CD4-positive, alpha-beta T cell (primary cell): ENCODE measurements at regions not wholly inside any gene's neighbourhood (a gene's known extent, or its start where the extent isn't known, plus 50 kb on each side); places are given as distances from the start of the nearest gene placed in this dataset.

Experiments
- ATAC-seq: fragments of 200-7000 bp; cut with Tn5 transposase; one replicate; pipeline ENCODE4 v1.10.0; 2022; ENCODE audit warnings: mild to moderate bottlenecking; ENCODE audit not compliant: poor library complexity
- CTCF ChIA-PET: fragments of 350-600 bp; sonication (Branson Sonifier 250); formaldehyde crosslinking; loops from one replicate; lab custom pipeline; 2021; ENCODE audit warnings: antibody characterized with exemption, inconsistent platforms; lab: Charles Lee
- POLR2A ChIA-PET: fragments of 350-600 bp; sonication (Branson Sonifier 250); formaldehyde crosslinking; loops from one replicate; lab custom pipeline; 2021; ENCODE audit warnings: antibody characterized with exemption, inconsistent platforms; lab: Charles Lee
- DNase-seq, 14 experiments: peaks; one replicate each; pipeline ENCODE4 v3.0.0-alpha.2; 2013 to 2020; ENCODE audit warnings: mixed read lengths in 2 of 14
- H3K27ac ChIP-seq, 2 donors: one replicate each; pipeline versions ENCODE4 v1.5.1 to v1.7.0; 2013; ENCODE audit warnings: low read length in 2 of 2, low read depth in 1 of 2, mild to moderate bottlenecking in 1 of 2
- H3K27me3 ChIP-seq, 2 experiments: 1 replicate in 1 of 2; 2 replicates in 1 of 2; pipeline versions ENCODE4 v1.6.1 to v1.7.0; 2013; ENCODE audit warnings: low read length in 2 of 2, control low read depth in 1 of 2, mild to moderate bottlenecking in 1 of 2, moderate library complexity in 1 of 2; ENCODE audit not compliant: insufficient read depth in 2 of 2, control insufficient read depth in 1 of 2
- H3K36me3 ChIP-seq: one replicate; pipeline ENCODE4 v1.6.1; 2013; ENCODE audit warnings: low read length, control low read depth; ENCODE audit not compliant: insufficient read depth
- H3K4me1 ChIP-seq: one replicate; pipeline ENCODE4 v1.6.1; 2013; ENCODE audit warnings: low read length, control low read depth; ENCODE audit not compliant: insufficient read depth
- H3K4me3 ChIP-seq: one replicate; pipeline ENCODE4 v1.5.1; 2013; ENCODE audit warnings: mild to moderate bottlenecking, low read length, moderate library complexity
- H3K9me3 ChIP-seq, 2 experiments: 1 replicate in 1 of 2; 2 replicates in 1 of 2; pipeline versions ENCODE4 v1.6.1 to v1.7.0; 2013; ENCODE audit warnings: low read length in 2 of 2, mild to moderate bottlenecking in 2 of 2, control low read depth in 1 of 2, moderate library complexity in 1 of 2; ENCODE audit not compliant: control insufficient read depth in 1 of 2, insufficient read depth in 1 of 2
- H3K27ac Mint-ChIP-seq: one replicate; pipeline ENCODE4 v1.8.0; 2020; ENCODE audit warnings: mixed read lengths
- H3K27me3 Mint-ChIP-seq: one replicate; pipeline ENCODE4 v1.8.0; 2021; ENCODE audit warnings: mixed read lengths
- H3K36me3 Mint-ChIP-seq: one replicate; pipeline ENCODE4 v1.8.0; 2021; ENCODE audit warnings: low read depth, mixed read lengths
- H3K4me1 Mint-ChIP-seq: one replicate; pipeline ENCODE4 v1.8.0; 2021; ENCODE audit warnings: low read depth, mixed read lengths
- H3K4me3 Mint-ChIP-seq: one replicate; pipeline ENCODE4 v1.8.0; 2020; ENCODE audit warnings: mild to moderate bottlenecking, mixed read lengths
- H3K9me3 Mint-ChIP-seq: one replicate; pipeline ENCODE4 v1.8.0; 2020; ENCODE audit warnings: mixed read lengths
- intact Hi-C, 2 experiments: fragments of 100-400 bp; cut with DNase I in 1 of 2; cut with micrococcal nuclease in 1 of 2; formaldehyde crosslinking; loops; one replicate each; pipeline versions ENCODE4 v1.15.1 to v1.9.0; 2023 to 2025; cut with DNase I, micrococcal nuclease
- TF ChIP-seq, protein P1 (sequence below): fragments of 200-600 bp; IDR thresholded peaks from one replicate; pipeline ENCODE4 v1.8.0; 2022; ENCODE audit warnings: antibody characterized with exemption, mild to moderate bottlenecking

DNA sequence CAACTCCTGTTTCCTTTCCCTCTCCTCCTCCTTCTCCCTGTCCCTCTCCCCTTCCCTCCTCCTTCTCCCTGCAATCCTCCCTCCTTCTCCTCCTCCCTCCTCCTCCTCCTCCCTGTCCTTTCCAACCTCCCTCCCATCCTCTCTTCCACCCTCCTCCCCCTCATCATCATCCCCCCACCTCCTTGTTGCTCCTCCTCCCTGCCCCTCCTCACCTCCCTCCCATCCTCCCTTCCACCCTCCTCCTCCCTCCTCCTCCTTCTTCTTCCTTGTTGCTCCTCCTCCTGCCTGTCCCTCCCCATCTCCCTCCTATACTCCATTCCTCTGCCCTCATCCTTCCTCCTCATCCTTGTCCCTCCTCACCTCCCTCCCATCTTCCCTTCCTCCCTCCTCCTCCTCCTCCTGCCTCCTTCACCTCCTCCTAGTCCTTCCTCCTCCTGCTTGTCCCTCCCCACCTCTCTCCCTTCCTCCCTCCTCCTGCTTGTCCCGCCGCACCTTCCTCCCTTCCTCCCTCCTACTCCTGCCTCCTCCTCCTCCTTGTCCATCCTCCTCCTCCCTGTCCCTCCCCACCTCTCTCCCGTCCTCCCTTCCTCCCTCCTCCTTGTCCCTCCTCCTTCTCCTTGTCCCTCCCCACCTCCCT lies 222.5 kb downstream of the IRF8 start:
- Histone ChIP-seq H3K27ac (no peak overlapping the region), H3K4me3 (no peak overlapping the region), H3K36me3 (no peaks in the 10 kb centered on the region), H3K4me1 (no peaks in the 10 kb centered on the region), H3K9me3 (no peaks in the 10 kb centered on the region), H3K27me3 (peaks cover 11 to 23% of the 10 kb centered on the region in 2 experiments)
- Mint-ChIP-seq H3K36me3 (no peaks in the 10 kb centered on the region), H3K27me3 (peaks cover 24% of the 10 kb centered on the region), H3K27ac (no peak overlapping the region), H3K4me3 (no peak overlapping the region), H3K9me3 (no peaks in the 10 kb centered on the region), H3K4me1 (no peaks in the 10 kb centered on the region)
- no peak for ATAC-seq
- TF ChIP-seq, protein P1, sequence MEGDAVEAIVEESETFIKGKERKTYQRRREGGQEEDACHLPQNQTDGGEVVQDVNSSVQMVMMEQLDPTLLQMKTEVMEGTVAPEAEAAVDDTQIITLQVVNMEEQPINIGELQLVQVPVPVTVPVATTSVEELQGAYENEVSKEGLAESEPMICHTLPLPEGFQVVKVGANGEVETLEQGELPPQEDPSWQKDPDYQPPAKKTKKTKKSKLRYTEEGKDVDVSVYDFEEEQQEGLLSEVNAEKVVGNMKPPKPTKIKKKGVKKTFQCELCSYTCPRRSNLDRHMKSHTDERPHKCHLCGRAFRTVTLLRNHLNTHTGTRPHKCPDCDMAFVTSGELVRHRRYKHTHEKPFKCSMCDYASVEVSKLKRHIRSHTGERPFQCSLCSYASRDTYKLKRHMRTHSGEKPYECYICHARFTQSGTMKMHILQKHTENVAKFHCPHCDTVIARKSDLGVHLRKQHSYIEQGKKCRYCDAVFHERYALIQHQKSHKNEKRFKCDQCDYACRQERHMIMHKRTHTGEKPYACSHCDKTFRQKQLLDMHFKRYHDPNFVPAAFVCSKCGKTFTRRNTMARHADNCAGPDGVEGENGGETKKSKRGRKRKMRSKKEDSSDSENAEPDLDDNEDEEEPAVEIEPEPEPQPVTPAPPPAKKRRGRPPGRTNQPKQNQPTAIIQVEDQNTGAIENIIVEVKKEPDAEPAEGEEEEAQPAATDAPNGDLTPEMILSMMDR: no peak
- intact Hi-C loops: no loop called here
- CTCF ChIA-PET: no interaction called here
- POLR2A ChIA-PET: no interaction called here
- DNase-seq: no peak

DNA sequence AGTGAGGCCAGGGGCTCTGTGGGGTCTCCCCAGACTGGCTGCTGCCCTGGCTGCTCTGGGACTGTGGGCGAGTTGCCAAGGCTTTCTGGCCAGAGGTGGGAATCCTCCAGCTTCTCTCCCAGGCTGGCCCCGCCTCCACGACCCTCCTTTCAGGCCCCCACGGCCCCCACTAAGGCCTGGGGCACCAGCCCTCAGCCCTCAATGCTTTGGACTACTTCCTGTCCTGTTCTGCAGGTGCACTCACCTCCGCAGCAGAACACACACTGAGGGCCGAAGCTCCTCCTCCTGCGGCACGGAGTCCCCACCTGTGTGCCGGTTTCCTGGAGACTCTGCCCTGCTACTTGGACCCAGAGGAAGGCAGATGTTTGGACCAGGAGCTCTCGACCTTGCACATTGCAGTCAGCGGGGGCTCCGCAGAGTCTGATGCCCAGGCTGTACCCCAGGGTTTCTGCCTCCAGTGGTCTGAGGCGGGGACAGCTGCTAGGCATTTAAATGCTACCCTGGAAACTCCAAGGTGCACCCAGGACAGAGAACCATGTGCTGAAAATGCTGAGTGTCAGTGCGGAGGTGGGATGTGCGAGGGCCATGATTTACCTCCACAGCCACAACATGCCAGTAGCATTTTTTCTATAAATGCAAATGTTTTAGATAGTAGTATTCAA lies 223.8 kb downstream of the IRF8 start:
- CTCF ChIA-PET: no interaction called here
- Mint-ChIP-seq H3K27ac (no peak overlapping the region), H3K36me3 (no peaks in the 10 kb centered on the region), H3K4me3 (no peak overlapping the region), H3K27me3 (peaks cover 24% of the 10 kb centered on the region), H3K9me3 (no peaks in the 10 kb centered on the region), H3K4me1 (no peaks in the 10 kb centered on the region)
- H3K27ac ChIP-seq: no peak overlapping the region
- peaks cover 11 to 23% of the 10 kb centered on the region in 2 experiments for H3K27me3 ChIP-seq
- TF ChIP-seq, protein P1: no peak
- no peaks in the 10 kb centered on the region for H3K9me3 ChIP-seq
- intact Hi-C loops: no loop called here
- H3K36me3 ChIP-seq: no peaks in the 10 kb centered on the region
- no peaks in the 10 kb centered on the region for H3K4me1 ChIP-seq
- POLR2A ChIA-PET: no interaction called here
- no peak for ATAC-seq
- no peak for DNase-seq
- no peak overlapping the region for H3K4me3 ChIP-seq

DNA sequence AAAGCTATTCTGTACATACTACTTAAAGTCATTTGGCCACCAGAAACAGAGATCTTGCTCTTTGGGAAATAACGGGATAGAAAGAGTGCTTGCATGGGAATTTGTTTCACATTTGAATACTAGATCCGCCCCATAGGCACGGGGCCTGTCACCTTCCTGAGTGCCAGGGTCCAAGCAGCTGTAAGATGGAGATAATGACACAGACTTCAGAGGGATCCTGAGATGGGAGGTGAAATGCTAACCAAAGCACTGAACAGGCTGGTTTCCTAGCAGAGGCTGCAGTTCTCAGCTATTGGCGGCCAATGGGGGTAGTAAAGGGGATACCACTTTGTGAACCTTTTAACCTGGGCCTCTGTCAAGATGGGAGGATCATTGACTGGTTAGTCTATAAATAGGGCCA lies 225.4 kb downstream of the IRF8 start:
- intact Hi-C loops: no loop called here
- ATAC-seq (no peak), DNase-seq (no peak)
- Mint-ChIP-seq H3K27me3 (peaks cover 24% of the 10 kb centered on the region), H3K4me1 (no peaks in the 10 kb centered on the region), H3K36me3 (no peaks in the 10 kb centered on the region), H3K9me3 (no peaks in the 10 kb centered on the region), H3K4me3 (no peak overlapping the region), H3K27ac (no peak overlapping the region)
- no peak overlapping the region for H3K27ac ChIP-seq
- H3K4me1 ChIP-seq: no peaks in the 10 kb centered on the region
- H3K9me3 ChIP-seq: no peaks in the 10 kb centered on the region
- H3K36me3 ChIP-seq: no peaks in the 10 kb centered on the region
- TF ChIP-seq, protein P1: no peak
- no peak overlapping the region for H3K4me3 ChIP-seq
- H3K27me3 ChIP-seq: peaks cover 9 to 17% of the 10 kb centered on the region in 2 experiments
- ChIA-PET POLR2A (no interaction called here), CTCF (interaction anchor here (0.6 kb wide), 1 partner anchor 32 kb away, joined by 4 read pairs; no protein-coding TSS in a partner anchor)
